Lower leg skin (tissue), 3 donors: ENCODE measurements at regions not wholly inside any gene's neighbourhood (a gene's known extent, or its start where the extent isn't known, plus 50 kb on each side); places are given as distances from the start of the nearest gene placed in this dataset.

ENCODE experiments used
- CTCF ChIP-seq, 3 donors: fragments of 450-650 bp; IDR thresholded peaks; one replicate each; pipeline ENCODE4 v1.5.1; 2016; ENCODE audit warnings: antibody characterized with exemption in 3 of 3, mild to moderate bottlenecking in 3 of 3, moderate library complexity in 2 of 3
- POLR2A ChIP-seq, 2 donors: fragments of 450-650 bp; IDR thresholded peaks; one replicate each; pipeline ENCODE4 v1.6.1; 2016 to 2017; ENCODE audit warnings: antibody characterized with exemption in 2 of 2, mild to moderate bottlenecking in 1 of 2, moderate library complexity in 1 of 2

GRCh38 chr13:62327367-62327766 is 911.7 kb upstream of the PCDH20 start:
- no peak for TF ChIP-seq CTCF (IDR thresholded peaks at IDR 0.05)
- TF ChIP-seq POLR2A (IDR thresholded peaks at IDR 0.05): no peak
